ENCODE measurements at regions not wholly inside any gene's neighbourhood (a gene's known extent, or its start where the extent isn't known, plus 50 kb on each side); places are given as distances from the start of the nearest gene placed in this dataset.

DNA sequence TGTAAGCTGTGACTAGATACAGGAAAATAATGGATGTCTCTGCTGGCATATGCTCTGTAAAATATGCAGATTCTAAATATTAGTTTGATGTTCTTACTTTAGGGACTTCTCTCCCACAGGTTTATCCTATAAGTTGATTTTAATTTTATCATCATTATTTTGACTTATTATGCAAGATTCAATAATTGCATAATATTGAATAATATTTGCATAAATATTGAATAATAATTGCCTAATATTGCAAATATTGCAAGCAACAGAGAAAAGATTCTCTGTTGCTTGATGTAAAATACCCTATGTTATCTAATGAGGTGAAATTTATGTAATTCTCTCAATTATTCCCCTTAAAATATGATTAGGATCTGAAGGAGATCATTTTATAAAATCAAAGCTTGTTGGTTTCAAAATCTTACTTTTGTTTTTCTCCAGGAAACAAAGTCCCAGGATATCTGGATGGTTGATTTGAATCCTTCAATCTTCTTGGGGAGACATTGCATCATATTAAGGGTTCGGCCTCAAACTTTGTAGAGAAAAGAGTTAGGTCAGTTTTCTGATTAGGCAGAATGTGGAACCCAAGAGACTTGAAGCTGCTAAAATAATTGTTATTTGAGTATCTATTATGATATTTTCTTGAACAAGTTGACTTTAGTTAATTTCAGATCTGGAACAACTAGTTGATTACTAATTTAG is 92.8 kb upstream of the MTPN start:
- no peak for DNase-seq (ENCODE audit: low read depth)

- no peak for DNase-seq (ENCODE audit: low read depth)
Measured at GRCh38 chr7:136067277-136067676, 90.1 kb upstream of the MTPN start.

GRCh38 chr7:136066304-136067143 is 89.4 kb upstream of the MTPN start:
- no peak for DNase-seq (ENCODE audit: low read depth)

DNA sequence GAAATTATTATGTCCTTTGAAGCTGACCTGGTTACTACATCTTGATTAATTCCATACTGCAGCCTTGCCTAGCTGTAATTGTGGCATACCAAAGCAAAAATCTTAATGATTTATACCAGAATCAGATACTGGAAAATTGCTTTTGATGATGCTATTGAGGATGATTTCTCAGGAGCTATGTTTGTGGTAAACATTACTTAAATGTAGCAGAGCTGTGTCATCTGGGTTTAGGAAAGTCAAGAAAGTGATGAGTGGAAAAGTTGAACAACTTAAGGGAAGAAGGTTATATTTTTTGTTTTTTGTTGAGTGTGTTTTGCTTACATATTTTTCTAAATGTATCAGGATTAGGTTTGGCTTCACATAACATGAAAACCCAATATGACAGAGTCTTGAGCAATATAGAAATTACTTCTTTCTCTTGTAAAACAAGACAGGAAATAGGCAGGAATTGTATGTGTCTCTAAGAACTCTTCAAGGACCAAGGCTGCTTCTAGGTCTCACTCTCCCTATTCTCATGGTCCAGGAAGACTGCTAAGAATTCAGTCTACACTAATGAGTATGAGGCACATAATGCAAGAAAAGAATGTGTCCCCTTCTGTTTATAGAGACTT is 87.6 kb upstream of the MTPN start:
- no peak for DNase-seq (ENCODE audit: low read depth)

- no peak for DNase-seq (ENCODE audit: low read depth)
Measured at GRCh38 chr7:136064081-136064480, 86.9 kb upstream of the MTPN start.

- DNase-seq (ENCODE audit: low read depth), result no peak
Measured at GRCh38 chr7:136063326-136063666, 86.1 kb upstream of the MTPN start.

DNA sequence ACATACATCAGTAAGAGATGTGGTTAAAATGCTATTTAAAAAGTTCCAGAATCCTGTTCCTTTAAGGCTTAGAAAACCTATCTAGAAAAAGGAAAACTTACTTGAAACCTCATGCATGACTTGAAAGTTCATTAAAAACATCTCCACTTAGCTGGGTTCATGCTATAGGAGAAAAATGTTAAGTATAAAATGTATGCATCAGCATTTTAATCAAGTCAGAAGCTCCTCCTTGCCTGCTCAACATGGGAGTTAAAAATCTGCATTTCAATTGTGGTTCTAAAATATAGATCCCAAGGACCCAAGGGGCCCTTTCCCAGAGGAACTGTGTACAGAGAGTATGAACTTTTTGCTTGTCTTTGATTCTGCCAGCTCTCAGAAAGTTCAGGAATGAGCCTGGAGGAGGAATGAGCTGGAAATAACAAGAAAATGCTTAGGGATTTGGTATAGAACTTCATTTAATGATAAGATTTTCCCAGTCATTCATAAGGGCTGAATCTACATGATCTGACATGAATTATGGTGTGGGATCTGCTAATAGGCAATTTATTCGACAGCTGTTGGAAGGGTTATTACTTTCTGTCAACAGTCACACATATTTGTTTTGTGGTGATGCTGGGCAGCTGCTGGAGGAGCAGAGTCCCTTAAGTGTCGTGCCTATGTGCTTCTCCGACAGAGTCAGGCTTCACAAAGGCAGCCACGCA is 85.6 kb upstream of the MTPN start:
- DNase-seq (ENCODE audit: low read depth), result no peak

GRCh38 chr7:136061433-136061832 is 84.3 kb upstream of the MTPN start:
- DNase-seq (ENCODE audit: low read depth), result no peak

GRCh38 chr7:136058546-136058945 is 81.4 kb upstream of the MTPN start:
- DNase-seq (ENCODE audit: low read depth), result no peak

- DNase-seq (ENCODE audit: low read depth), result no peak
Measured at GRCh38 chr7:136057509-136057908, 80.3 kb upstream of the MTPN start.

GRCh38 chr7:136056651-136057231 is 79.6 kb upstream of the MTPN start:
- DNase-seq (ENCODE audit: low read depth), result peak; percentile 39

- DNase-seq (ENCODE audit: low read depth), result peak; percentile 95
Measured at GRCh38 chr7:136055266-136055665, 78.1 kb upstream of the MTPN start.

DNA sequence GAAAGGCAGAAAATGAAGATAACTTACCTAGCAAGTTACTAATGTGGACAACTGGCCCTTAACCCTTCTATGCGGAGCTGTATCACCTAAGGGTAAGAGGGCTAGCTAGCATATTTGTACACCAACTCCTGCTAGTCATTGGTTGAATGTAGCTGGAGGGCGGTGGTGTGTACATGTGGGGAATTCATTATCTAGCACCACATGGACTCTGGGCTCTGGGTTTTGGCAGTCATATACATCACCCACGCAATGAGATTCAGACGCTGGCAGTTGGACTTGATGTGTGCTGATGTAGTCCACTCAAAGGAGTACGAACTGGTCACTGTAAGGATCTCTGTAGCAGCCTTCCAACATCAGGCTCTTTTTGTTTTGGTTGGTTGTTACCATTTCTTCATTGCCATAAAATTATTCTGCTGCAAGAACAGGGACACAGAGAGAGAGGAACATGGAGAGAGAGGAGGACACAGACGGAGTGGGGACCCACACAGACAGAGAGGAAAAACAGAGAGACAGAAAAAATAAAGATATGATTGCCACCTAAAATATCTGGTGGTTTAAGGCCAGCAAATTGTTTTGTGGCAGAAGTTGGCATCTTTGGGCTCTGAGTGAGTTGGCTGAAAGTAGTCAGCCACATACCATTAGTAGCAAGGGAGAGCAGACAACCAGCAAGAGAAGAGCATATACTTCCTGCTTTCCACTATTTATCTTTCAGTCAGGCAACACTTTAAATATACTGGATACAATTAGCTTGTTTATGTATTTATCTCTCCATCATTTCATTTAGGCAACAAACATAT is 76.7 kb upstream of the MTPN start:
- no peak for DNase-seq (ENCODE audit: low read depth)

DNA sequence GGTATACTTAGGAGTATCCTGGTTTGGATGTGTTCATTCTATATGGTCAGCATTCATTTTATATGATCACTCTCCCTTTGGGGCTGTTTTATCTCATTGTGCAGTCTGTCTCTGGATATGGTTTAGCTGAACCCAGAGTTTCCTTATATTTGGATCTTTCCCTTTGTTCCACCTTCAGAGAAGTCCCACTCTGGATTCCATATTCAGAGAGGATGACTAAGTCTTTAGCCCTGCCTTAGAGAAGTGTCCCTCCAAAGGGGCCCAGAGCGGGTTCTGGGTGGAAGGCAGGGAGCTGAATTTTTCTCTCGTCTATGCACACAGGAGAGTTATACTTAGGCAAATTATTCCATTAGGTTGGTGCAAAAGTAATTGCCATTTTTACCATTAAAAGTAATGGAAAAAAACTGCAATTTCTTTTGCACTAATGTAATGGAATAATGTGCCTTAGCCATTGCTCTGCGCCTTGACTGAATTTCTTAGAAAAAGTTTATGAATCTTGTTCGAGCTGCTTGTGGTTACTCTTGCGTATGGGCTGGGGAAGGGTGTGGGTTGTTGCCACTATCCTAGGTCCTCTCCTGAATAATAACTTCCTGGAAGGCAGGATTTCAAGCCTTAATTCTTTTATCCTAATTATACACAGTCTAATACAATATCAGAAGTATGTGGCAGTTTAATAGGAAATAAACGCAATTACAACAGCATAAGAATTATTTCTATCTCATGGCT is 74.2 kb upstream of the MTPN start:
- no peak for DNase-seq (ENCODE audit: low read depth)

DNA sequence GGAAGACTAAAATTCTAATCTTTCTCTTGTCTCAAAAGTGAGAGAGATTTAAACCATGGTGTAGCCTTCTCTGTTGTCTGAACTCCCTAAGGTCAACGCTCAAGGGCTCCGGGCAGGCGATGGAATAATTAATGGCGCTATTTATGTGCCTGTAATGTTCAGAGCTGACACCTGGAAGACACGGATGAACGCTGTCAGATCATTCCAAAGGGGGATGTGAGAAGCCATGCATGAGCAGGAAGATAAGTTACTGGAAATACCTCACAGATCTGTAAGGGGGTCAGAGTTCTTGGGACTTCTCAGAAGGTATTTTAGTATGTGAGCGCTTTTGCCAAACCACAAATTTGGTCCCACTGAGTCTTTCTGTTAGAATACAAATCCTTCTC is 73.3 kb upstream of the MTPN start:
- DNase-seq (ENCODE audit: low read depth), result peak; percentile 89

- DNase-seq (ENCODE audit: low read depth), result no peak
Measured at GRCh38 chr7:136049818-136050461, 72.8 kb upstream of the MTPN start.

DNA sequence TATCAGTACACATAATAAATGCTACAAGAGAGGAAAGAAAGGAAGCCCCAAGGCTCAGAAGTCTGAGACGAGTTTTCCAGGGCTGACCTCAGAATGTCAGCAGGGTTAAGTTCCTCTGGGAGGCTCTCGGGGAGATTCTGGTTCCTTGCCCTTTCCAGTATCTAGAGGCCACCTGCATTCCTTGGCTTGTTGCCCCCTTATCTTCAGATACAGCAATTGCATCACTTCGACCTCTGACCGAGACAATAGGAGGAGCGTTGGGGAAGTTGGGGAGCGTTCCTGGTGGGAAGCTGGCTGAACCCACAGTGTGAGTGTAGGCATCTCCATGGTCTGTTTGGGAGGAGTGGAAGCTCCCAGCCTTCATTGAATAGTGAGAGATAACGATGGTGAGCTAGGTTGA is 72.0 kb upstream of the MTPN start:
- no peak for DNase-seq (ENCODE audit: low read depth)

DNA sequence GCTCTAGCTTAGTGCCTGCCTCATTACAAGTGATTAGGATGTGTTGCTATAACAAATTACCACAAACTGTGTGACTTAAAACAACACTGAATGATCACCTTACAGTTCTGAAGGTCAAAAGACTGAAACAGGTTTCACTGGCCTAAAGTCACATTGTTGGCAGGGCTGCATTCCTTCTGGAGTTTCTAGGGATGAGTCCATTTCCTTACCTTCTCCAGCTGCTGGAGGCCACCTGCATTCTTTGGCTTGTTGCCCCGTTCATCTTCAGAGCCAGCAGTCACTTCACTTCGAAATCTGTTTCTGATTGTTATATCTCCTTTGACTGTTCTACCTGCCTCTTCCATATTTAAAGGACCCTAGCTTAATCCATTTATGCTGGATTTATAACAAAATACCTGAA is 69.4 kb upstream of the MTPN start:
- DNase-seq (ENCODE audit: low read depth), result no peak

- peak; percentile 46 for DNase-seq (ENCODE audit: low read depth)
Measured at GRCh38 chr7:136045992-136046391, 68.8 kb upstream of the MTPN start.

DNA sequence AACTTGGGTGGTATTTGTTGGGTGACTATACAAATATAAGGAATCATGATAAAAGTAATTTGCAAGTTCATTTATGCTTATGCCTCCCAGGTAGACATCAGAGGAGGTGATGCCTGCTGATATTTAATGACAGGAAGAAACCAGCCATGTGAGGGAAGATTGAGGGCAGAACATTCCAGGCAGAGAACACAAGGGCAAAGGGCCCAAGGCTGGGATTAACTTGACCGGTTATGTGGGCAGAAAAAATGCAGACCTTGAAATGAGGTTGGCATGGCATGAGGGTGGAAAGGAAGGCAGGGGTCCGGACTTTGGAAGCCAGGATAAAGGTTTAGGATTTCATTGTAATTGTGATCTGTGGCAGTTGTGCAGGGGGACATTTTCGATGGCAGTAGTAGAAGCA is 68.0 kb upstream of the MTPN start:
- peak; percentile 82 for DNase-seq (ENCODE audit: low read depth)

Data from renal cortical epithelial cell (primary cell).